ENCODE measurements at regions not wholly inside any gene's neighbourhood (a gene's known extent, or its start where the extent isn't known, plus 50 kb on each side); places are given as distances from the start of the nearest gene placed in this dataset.

DNA sequence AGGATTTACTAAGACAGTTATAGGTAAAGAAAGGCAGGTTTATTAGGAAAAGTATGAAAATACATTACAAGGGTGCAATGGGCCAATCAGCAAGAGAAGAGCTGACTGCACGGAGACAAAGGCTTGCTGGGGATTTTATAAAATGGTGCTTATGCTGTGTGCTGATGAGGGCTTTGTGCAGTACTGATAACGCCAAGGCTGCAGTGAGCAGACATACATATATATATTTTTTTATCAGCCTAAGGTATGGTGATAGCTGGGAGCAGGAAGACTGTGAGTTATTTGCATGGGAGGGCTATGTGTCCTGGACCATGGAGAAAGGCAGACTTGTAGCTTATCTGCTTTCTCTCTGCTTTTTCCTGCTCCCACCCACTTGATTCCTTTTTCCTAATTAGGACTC lies 208.1 kb upstream of the ACTBL2 start:
- FAIRE-seq, result no peak
- ChIA-PET CTCF (ENCODE audit: partially characterized antibody) (interaction anchor here (0.8 to 2.7 kb wide), 4 partner anchors 40 to 392 kb away, joined by 3 to 13 read pairs (median 4); no protein-coding TSS in a partner anchor), POLR2A (ENCODE audit: partially characterized antibody) (interaction anchor here (0.7 kb wide), 1 partner anchor 54 kb away, joined by 4 read pairs; no protein-coding TSS in a partner anchor)
- no peak overlapping the region for H2AK5ac ChIP-seq (ENCODE audit: low read depth, low read length)
- no peak overlapping the region for H3K14ac ChIP-seq (ENCODE audit: insufficient read length)
- H3K36me3 ChIP-seq (ENCODE audit: control insufficient read depth in 2 of 4, insufficient read depth in 4 of 4, low read length in 3 of 4), result no peaks in the 10 kb centered on the region
- no peak overlapping the region for H2BK5ac ChIP-seq (ENCODE audit: low read depth, low read length)
- no peak overlapping the region for H3K4me2 ChIP-seq (ENCODE audit: insufficient read depth in 1 of 2, low read depth in 2 of 2, low read length in 2 of 2)
- no peak overlapping the region for H4K8ac ChIP-seq (ENCODE audit: extremely low read depth, insufficient read depth, low read length)
- H3K4me3 ChIP-seq (ENCODE audit: extremely low read depth in 1 of 4, insufficient read depth in 2 of 4, low read depth in 3 of 4, low read length in 4 of 4), result no peak overlapping the region
- H3K18ac ChIP-seq (ENCODE audit: extremely low read depth, low read length), result no peak overlapping the region
- no peak overlapping the region for H4K5ac ChIP-seq (ENCODE audit: insufficient read length, low read depth, low read length)
- TF ChIP-seq ZNF274 (IDR thresholded peaks at IDR 0.05; ENCODE audit: borderline replicate concordance, extremely low read depth, low read length), result no peak
- no peak for TF ChIP-seq SP2 (IDR thresholded peaks at IDR 0.05; ENCODE audit: low read length)
- no peak for TF ChIP-seq HDAC2 (IDR thresholded peaks at IDR 0.05; ENCODE audit: borderline replicate concordance in 1 of 2, low read depth in 2 of 2, low read length in 2 of 2)
- TF ChIP-seq YY1 (IDR thresholded peaks at IDR 0.05; ENCODE audit: low read depth, low read length), result no peak
- TF ChIP-seq CEBPB (IDR thresholded peaks at IDR 0.05; ENCODE audit: low read depth, low read length), result no peak
- no peak for TF ChIP-seq SIN3A (conservative IDR thresholded peaks at IDR 0.05 in 1 of 2, IDR thresholded peaks at IDR 0.05 in 1 of 2; ENCODE audit: low read depth in 1 of 2, low read length in 2 of 2)
- TF ChIP-seq CHD1 (IDR thresholded peaks at IDR 0.05; ENCODE audit: low read depth, low read length), result no peak
- no peak for TF ChIP-seq POLR2A (IDR thresholded peaks at IDR 0.05; ENCODE audit: control extremely low read depth in 1 of 2, low read depth in 2 of 2, low read length in 2 of 2)
- TF ChIP-seq CREB1 (IDR thresholded peaks at IDR 0.05), result no peak
- no peak for TF ChIP-seq NANOG (IDR thresholded peaks at IDR 0.05; ENCODE audit: insufficient read depth, low read depth, low read length, poor library complexity, severe bottlenecking)
- TF ChIP-seq EP300 (IDR thresholded peaks at IDR 0.05; ENCODE audit: borderline replicate concordance in 1 of 2, low read depth in 2 of 2, low read length in 2 of 2), result no peak
- no peak for TF ChIP-seq SIX5 (IDR thresholded peaks at IDR 0.05; ENCODE audit: low read depth, low read length)
- no peak for TF ChIP-seq KDM5A (IDR thresholded peaks at IDR 0.05; ENCODE audit: low read length)
- no peak for TF ChIP-seq BRCA1 (IDR thresholded peaks at IDR 0.05; ENCODE audit: low read depth, low read length)
- TF ChIP-seq SIRT6 (IDR thresholded peaks at IDR 0.05; ENCODE audit: low read length), result no peak
- H3K27ac ChIP-seq (ENCODE audit: low read depth, low read length), result no peak overlapping the region
- H3K9ac ChIP-seq (replicated peaks in 1 of 4; ENCODE audit: extremely low read depth in 1 of 4, low read depth in 3 of 4, low read length in 3 of 4), result no peak overlapping the region
- no peak overlapping the region for H3K4ac ChIP-seq (replicated peaks; ENCODE audit: insufficient read length, low read depth, low read length)
- H3K23me2 ChIP-seq (ENCODE audit: low read depth, low read length), result no peaks in the 10 kb centered on the region
- no peaks in the 10 kb centered on the region for H4K20me1 ChIP-seq (replicated peaks in 1 of 2; ENCODE audit: control insufficient read depth in 1 of 2, insufficient read depth in 2 of 2, low read length in 2 of 2)
- peaks cover 0 to 3% (median 1%) of the 10 kb centered on the region in 4 experiments; a peak in 3 of 7 replicates for H3K4me1 ChIP-seq (replicated peaks in 1 of 4; ENCODE audit: control insufficient read depth in 3 of 4, insufficient read depth in 4 of 4, low read length in 3 of 4)
- H3K23ac ChIP-seq (ENCODE audit: insufficient read length), result no peak overlapping the region
- no peaks in the 10 kb centered on the region for H3K27me3 ChIP-seq (replicated peaks in 1 of 4; ENCODE audit: control insufficient read depth in 3 of 4, extremely low read depth in 1 of 4, insufficient read depth in 3 of 4, low read length in 3 of 4)
- no peaks in the 10 kb centered on the region for H3K79me1 ChIP-seq (ENCODE audit: low read depth, low read length)
- no peaks in the 10 kb centered on the region for H3K79me2 ChIP-seq (ENCODE audit: control insufficient read depth in 1 of 2, insufficient read depth in 2 of 2, low read length in 2 of 2)
- H2BK12ac ChIP-seq (ENCODE audit: low read depth, low read length), result no peak overlapping the region
- no peak overlapping the region; the same call in 1 of the 2 replicates for H2AFZ ChIP-seq (ENCODE audit: low read length)
- no peak overlapping the region for H2BK15ac ChIP-seq (ENCODE audit: low read length)
- DNase-seq (ENCODE audit: low read depth in 1 of 2, low spot score in 2 of 2), result no peak
- 100% methylated on average over 2 of the region's 2 CpGs; no CpG with 5 or more reads in 1 of the 2 experiments for WGBS, 2 experiments (ENCODE audit: extremely low coverage in 1 of 2, insufficient coverage in 1 of 2, insufficient read length in 1 of 2, insufficient replicate concordance in 2 of 2, low coverage in 1 of 2, low lambda C conversion rate in 2 of 2, missing lambda C conversion rate in 1 of 2)
- no peaks in the 10 kb centered on the region for H3K9me3 ChIP-seq (ENCODE audit: insufficient read depth in 2 of 2, low read depth in 1 of 2, low read length in 1 of 2)
- H2BK20ac ChIP-seq (ENCODE audit: low read length), result no peak overlapping the region
- H2BK120ac ChIP-seq (replicated peaks; ENCODE audit: low read depth, low read length), result no peak overlapping the region
- H4K91ac ChIP-seq (replicated peaks; ENCODE audit: insufficient read length, low read length), result no peak overlapping the region
- no peak overlapping the region for H3K56ac ChIP-seq (replicated peaks; ENCODE audit: insufficient read length, low read depth, low read length)

Data from H1 (cell line).